SK-N-SH treated with all-trans-retinoic acid at 6 μM for 48 hours (cell line): ENCODE measurements at regions not wholly inside any gene's neighbourhood (a gene's known extent, or its start where the extent isn't known, plus 50 kb on each side); places are given as distances from the start of the nearest gene placed in this dataset.
"Not testable (repeated sequence)": the region's sequence is repeated elsewhere in the genome, so short reads cannot be mapped to it uniquely, and the experiment has no call there.

Experiments
- ARNTL ChIP-seq: fragments of 450-650 bp; formaldehyde crosslinking; IDR thresholded peaks from 2 replicates; pipeline ENCODE4 v1.5.0; 2020; ENCODE audit warnings: low read depth, mild to moderate bottlenecking, moderate library complexity, borderline replicate concordance
- CSDC2 ChIP-seq: fragments of 250-450 bp; sonication (Bioruptor Pico); IDR thresholded peaks from 2 replicates; pipeline ENCODE4 v1.5.0; 2020; ENCODE audit warnings: mild to moderate bottlenecking, moderate library complexity
- ISL1 ChIP-seq: fragments of 250-450 bp; sonication (Bioruptor Pico); IDR thresholded peaks from 2 replicates; pipeline ENCODE4 v2.1.2; 2022; ENCODE audit warnings: mild to moderate bottlenecking, moderate library complexity
- OSR1 ChIP-seq: fragments of 250-450 bp; sonication (Bioruptor Pico); IDR thresholded peaks from 2 replicates; pipeline ENCODE4 v1.8.0; 2022; ENCODE audit warnings: moderate library complexity, mild to moderate bottlenecking, inconsistent platforms
- SNAI2 ChIP-seq: fragments of 250-450 bp; sonication (Bioruptor Pico); IDR thresholded peaks from 2 replicates; pipeline ENCODE4 v1.5.0; 2020; ENCODE audit warnings: mild to moderate bottlenecking, moderate library complexity
- TCF4 ChIP-seq: fragments of 250-450 bp; sonication (Bioruptor Pico); IDR thresholded peaks from 2 replicates; pipeline ENCODE4 v1.8.0; 2021; ENCODE audit warnings: mild to moderate bottlenecking, moderate library complexity, borderline replicate concordance
- TOX ChIP-seq: fragments of 250-450 bp; sonication (Bioruptor Pico); IDR thresholded peaks from 2 replicates; pipeline ENCODE4 v1.8.0; 2021; ENCODE audit warnings: mild to moderate bottlenecking, moderate library complexity, borderline replicate concordance
- ZFP3 ChIP-seq: fragments of 250-450 bp; sonication (Bioruptor Pico); IDR thresholded peaks from 2 replicates; pipeline ENCODE4 v1.5.0; 2020; ENCODE audit warnings: mild to moderate bottlenecking, moderate library complexity
- ZFP30 ChIP-seq: fragments of 450-650 bp; formaldehyde crosslinking; IDR thresholded peaks from 2 replicates; pipeline ENCODE4 v1.5.0; 2022; ENCODE audit warnings: mild to moderate bottlenecking, moderate library complexity
- TF ChIP-seq, protein P1 (sequence below): fragments of 250-450 bp; sonication (Bioruptor Pico); IDR thresholded peaks from 2 replicates; pipeline ENCODE4 v1.5.0; 2020; ENCODE audit warnings: mild to moderate bottlenecking, moderate library complexity
- TF ChIP-seq, protein P2 (sequence below): fragments of 250-450 bp; sonication (Bioruptor Pico); IDR thresholded peaks from 2 replicates; pipeline ENCODE4 v1.8.0; 2020; ENCODE audit warnings: mild to moderate bottlenecking, moderate library complexity, borderline replicate concordance
- TF ChIP-seq, protein P3 (sequence below): fragments of 250-450 bp; sonication (Bioruptor Pico); IDR thresholded peaks from 2 replicates; pipeline ENCODE4 v1.5.1; 2020; ENCODE audit warnings: low read depth, mild to moderate bottlenecking, moderate library complexity

DNA sequence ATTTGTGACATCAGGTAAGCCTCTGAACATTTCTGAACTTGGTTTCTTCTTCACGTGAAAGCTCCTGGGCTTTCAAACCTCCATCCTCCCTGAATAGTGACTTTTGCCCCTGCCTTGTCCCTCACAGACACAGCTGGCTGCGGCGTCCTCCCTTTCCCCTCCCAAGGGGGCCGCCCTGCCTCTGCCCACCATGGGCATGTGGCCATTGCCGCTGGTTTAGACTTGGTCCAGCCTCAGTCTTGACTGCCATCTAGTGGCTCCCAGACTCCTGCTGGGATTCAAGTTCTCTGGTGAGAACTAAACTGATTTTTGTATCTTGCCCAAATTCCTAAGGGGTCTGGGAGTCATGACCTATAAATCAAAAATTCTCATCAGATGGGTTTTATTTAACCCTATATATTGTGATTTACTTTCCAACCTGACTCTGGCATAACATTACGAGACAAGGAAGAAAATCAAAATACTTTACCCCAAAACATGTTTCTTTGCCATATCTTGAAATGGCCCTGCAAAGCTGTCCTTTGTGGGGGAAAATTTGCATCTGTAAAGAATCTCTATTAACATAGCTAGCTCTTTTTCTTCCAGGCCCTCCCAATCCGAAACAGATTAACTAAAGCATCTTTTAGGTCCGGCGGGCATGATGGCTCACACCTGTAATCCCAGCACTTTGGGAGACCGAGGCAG lies 73.9 kb upstream of the SEC14L1 start:
- not testable (repeated sequence) for TF ChIP-seq ARNTL (CRISPR knock-in tag); TOX; ISL1 (CRISPR knock-in tag); SNAI2; ZFP3; TCF4 (CRISPR knock-in tag); ZFP30 (CRISPR knock-in tag); OSR1 (CRISPR knock-in tag); CSDC2
- TF ChIP-seq, protein P1, sequence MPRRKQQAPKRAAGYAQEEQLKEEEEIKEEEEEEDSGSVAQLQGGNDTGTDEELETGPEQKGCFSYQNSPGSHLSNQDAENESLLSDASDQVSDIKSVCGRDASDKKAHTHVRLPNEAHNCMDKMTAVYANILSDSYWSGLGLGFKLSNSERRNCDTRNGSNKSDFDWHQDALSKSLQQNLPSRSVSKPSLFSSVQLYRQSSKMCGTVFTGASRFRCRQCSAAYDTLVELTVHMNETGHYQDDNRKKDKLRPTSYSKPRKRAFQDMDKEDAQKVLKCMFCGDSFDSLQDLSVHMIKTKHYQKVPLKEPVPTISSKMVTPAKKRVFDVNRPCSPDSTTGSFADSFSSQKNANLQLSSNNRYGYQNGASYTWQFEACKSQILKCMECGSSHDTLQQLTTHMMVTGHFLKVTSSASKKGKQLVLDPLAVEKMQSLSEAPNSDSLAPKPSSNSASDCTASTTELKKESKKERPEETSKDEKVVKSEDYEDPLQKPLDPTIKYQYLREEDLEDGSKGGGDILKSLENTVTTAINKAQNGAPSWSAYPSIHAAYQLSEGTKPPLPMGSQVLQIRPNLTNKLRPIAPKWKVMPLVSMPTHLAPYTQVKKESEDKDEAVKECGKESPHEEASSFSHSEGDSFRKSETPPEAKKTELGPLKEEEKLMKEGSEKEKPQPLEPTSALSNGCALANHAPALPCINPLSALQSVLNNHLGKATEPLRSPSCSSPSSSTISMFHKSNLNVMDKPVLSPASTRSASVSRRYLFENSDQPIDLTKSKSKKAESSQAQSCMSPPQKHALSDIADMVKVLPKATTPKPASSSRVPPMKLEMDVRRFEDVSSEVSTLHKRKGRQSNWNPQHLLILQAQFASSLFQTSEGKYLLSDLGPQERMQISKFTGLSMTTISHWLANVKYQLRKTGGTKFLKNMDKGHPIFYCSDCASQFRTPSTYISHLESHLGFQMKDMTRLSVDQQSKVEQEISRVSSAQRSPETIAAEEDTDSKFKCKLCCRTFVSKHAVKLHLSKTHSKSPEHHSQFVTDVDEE (CRISPR knock-in tag): not testable (repeated sequence)
- TF ChIP-seq, protein P2, sequence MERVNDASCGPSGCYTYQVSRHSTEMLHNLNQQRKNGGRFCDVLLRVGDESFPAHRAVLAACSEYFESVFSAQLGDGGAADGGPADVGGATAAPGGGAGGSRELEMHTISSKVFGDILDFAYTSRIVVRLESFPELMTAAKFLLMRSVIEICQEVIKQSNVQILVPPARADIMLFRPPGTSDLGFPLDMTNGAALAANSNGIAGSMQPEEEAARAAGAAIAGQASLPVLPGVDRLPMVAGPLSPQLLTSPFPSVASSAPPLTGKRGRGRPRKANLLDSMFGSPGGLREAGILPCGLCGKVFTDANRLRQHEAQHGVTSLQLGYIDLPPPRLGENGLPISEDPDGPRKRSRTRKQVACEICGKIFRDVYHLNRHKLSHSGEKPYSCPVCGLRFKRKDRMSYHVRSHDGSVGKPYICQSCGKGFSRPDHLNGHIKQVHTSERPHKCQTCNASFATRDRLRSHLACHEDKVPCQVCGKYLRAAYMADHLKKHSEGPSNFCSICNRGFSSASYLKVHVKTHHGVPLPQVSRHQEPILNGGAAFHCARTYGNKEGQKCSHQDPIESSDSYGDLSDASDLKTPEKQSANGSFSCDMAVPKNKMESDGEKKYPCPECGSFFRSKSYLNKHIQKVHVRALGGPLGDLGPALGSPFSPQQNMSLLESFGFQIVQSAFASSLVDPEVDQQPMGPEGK (CRISPR knock-in tag): not testable (repeated sequence)
- TF ChIP-seq, protein P3, sequence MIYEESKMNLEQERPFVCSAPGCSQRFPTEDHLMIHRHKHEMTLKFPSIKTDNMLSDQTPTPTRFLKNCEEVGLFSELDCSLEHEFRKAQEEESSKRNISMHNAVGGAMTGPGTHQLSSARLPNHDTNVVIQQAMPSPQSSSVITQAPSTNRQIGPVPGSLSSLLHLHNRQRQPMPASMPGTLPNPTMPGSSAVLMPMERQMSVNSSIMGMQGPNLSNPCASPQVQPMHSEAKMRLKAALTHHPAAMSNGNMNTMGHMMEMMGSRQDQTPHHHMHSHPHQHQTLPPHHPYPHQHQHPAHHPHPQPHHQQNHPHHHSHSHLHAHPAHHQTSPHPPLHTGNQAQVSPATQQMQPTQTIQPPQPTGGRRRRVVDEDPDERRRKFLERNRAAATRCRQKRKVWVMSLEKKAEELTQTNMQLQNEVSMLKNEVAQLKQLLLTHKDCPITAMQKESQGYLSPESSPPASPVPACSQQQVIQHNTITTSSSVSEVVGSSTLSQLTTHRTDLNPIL (CRISPR knock-in tag): not testable (repeated sequence)
